Activated CD8-positive, alpha-beta T cell treated with anti-CD3 and anti-CD28 coated beads for 36 hours (primary cell): ENCODE measurements at regions not wholly inside any gene's neighbourhood (a gene's known extent, or its start where the extent isn't known, plus 50 kb on each side); places are given as distances from the start of the nearest gene placed in this dataset.

Source experiments
- ATAC-seq: fragments of 200-7000 bp; cut with Tn5 transposase; one replicate; pipeline ENCODE4 v1.10.0; 2021; ENCODE audit warnings: mild to moderate bottlenecking, moderate library complexity
- CTCF ChIA-PET: fragments of 350-600 bp; sonication (Branson Sonifier 250); formaldehyde crosslinking; loops from one replicate; lab custom pipeline; 2021; ENCODE audit warnings: antibody characterized with exemption; lab: Charles Lee
- POLR2A ChIA-PET: fragments of 350-600 bp; sonication (Branson Sonifier 250); formaldehyde crosslinking; loops from one replicate; lab custom pipeline; 2021; ENCODE audit warnings: antibody characterized with exemption; lab: Charles Lee
- DNase-seq: peaks from one replicate; pipeline ENCODE4 v3.0.0-alpha.2; 2020
- H3K27ac Mint-ChIP-seq: one replicate; pipeline ENCODE4 v1.8.0; 2021; ENCODE audit warnings: mild to moderate bottlenecking, mixed read lengths
- H3K27me3 Mint-ChIP-seq: one replicate; pipeline ENCODE4 v1.8.0; 2021; ENCODE audit warnings: mixed read lengths
- H3K36me3 Mint-ChIP-seq: one replicate; pipeline ENCODE4 v1.8.0; 2021; ENCODE audit warnings: low read depth, mixed read lengths
- H3K4me1 Mint-ChIP-seq: one replicate; pipeline ENCODE4 v1.8.0; 2021; ENCODE audit warnings: low read depth, mixed read lengths
- H3K4me3 Mint-ChIP-seq: one replicate; pipeline ENCODE4 v1.8.0; 2021; ENCODE audit warnings: mild to moderate bottlenecking, moderate library complexity, mixed read lengths
- H3K9me3 Mint-ChIP-seq: one replicate; pipeline ENCODE4 v1.8.0; 2021; ENCODE audit warnings: mixed read lengths
- intact Hi-C: fragments of 100-400 bp; cut with micrococcal nuclease; formaldehyde crosslinking; loops from one replicate; pipeline ENCODE4 v1.10.0; 2022
- TF ChIP-seq, protein P1 (sequence below): fragments of 200-600 bp; IDR thresholded peaks from one replicate; pipeline ENCODE4 v1.8.0; 2022; ENCODE audit warnings: antibody characterized with exemption, mild to moderate bottlenecking

DNA sequence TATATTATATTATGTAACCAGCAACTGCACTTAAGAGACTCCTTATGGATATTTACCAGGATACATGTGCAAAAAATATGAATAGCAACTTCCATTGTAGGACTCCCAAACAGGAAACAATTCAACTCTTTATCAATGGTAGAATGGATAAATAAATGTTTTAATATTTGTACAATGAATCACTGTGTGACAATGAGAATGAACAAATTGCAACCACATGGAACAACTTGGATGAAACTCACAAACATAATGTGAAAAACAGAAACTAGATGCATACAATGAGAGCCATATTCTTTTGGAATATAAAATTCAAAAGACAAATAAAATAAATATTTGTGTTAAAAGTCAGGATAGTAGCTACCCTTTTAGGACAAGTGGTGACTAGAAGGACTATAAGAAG is 1015.7 kb downstream of the TECRL start:
- ATAC-seq, result no peak
- intact Hi-C loops, result no loop called here
- Mint-ChIP-seq H3K4me3 (no peak overlapping the region), H3K27me3 (no peaks in the 10 kb centered on the region), H3K27ac (no peak overlapping the region), H3K9me3 (peaks cover 6% of the 10 kb centered on the region), H3K36me3 (no peaks in the 10 kb centered on the region), H3K4me1 (no peaks in the 10 kb centered on the region)
- CTCF ChIA-PET, result no interaction called here
- DNase-seq, result no peak
- TF ChIP-seq, protein P1, sequence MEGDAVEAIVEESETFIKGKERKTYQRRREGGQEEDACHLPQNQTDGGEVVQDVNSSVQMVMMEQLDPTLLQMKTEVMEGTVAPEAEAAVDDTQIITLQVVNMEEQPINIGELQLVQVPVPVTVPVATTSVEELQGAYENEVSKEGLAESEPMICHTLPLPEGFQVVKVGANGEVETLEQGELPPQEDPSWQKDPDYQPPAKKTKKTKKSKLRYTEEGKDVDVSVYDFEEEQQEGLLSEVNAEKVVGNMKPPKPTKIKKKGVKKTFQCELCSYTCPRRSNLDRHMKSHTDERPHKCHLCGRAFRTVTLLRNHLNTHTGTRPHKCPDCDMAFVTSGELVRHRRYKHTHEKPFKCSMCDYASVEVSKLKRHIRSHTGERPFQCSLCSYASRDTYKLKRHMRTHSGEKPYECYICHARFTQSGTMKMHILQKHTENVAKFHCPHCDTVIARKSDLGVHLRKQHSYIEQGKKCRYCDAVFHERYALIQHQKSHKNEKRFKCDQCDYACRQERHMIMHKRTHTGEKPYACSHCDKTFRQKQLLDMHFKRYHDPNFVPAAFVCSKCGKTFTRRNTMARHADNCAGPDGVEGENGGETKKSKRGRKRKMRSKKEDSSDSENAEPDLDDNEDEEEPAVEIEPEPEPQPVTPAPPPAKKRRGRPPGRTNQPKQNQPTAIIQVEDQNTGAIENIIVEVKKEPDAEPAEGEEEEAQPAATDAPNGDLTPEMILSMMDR, result no peak
- POLR2A ChIA-PET, result no interaction called here

DNA sequence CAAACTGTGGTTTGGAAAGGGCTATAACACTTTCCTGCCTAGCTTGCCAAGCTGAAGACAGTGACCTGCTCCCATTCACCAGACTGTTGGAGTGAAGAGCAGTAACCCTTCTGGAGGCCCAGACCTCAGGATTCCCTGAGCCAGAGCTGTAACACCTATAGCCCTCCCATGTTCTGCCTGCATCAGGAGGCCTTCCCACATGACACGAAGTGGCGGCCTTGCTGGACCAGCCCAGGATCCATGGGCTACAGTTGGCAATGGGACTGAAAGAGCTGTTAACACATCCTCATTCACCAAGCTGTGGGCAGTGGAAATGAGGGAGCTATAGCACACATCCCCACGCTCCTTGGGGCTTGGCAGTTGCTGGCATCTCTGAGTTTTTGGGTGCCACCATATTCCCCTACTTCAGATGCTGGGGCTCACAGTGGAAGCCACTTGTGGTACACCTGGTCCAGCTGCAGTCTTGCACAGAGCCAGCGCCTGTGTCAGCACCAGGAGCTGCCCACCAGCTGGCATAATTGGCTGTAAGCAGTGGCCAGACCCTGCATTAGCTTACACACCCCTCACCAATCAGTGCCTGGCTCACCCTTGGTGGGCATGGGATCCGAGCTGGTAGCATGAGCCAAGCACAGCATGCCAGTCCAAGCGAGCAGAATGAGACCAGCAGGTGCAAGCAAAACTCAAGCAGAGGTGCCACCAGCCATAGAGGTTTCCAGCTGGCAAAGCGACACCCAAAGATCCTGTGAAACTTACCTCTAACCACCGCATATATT is 1029.3 kb downstream of the TECRL start:
- H3K27me3 Mint-ChIP-seq, result no peaks in the 10 kb centered on the region
- ATAC-seq, result no peak
- DNase-seq, result no peak
- H3K27ac Mint-ChIP-seq, result no peak overlapping the region
- ChIA-PET POLR2A (no interaction called here), CTCF (no interaction called here)
- TF ChIP-seq, protein P1, result no peak
- no peaks in the 10 kb centered on the region for H3K36me3 Mint-ChIP-seq
- peaks cover 12% of the 10 kb centered on the region for H3K9me3 Mint-ChIP-seq
- no peaks in the 10 kb centered on the region for H3K4me1 Mint-ChIP-seq
- intact Hi-C loops, result no loop called here
- no peak overlapping the region for H3K4me3 Mint-ChIP-seq

DNA sequence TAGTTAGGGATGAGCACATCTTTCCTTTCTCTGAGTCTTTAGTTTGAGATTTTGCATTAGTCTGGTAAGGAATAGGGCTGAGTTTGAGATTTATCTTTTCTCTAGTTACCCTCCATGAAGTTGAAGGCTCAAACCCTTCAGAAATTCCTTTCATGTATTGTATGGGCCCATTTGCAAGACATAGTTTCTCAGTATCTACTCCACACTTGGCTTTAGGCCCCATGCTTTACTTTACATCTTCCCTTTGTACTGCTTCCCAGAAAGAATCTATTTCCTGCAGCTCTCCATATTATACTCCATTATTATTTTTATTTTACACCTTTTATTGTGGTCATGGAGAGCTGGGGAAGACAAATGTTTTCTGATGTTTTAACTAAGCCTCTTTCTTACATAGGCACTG is 1038.2 kb downstream of the TECRL start:
- peaks cover 10% of the 10 kb centered on the region for H3K9me3 Mint-ChIP-seq
- H3K36me3 Mint-ChIP-seq, result no peaks in the 10 kb centered on the region
- no peak for ATAC-seq
- intact Hi-C loops, result no loop called here
- no peaks in the 10 kb centered on the region for H3K27me3 Mint-ChIP-seq
- no peak overlapping the region for H3K27ac Mint-ChIP-seq
- DNase-seq, result no peak
- ChIA-PET POLR2A (no interaction called here), CTCF (no interaction called here)
- TF ChIP-seq, protein P1, result no peak
- no peaks in the 10 kb centered on the region for H3K4me1 Mint-ChIP-seq
- H3K4me3 Mint-ChIP-seq, result no peak overlapping the region

DNA sequence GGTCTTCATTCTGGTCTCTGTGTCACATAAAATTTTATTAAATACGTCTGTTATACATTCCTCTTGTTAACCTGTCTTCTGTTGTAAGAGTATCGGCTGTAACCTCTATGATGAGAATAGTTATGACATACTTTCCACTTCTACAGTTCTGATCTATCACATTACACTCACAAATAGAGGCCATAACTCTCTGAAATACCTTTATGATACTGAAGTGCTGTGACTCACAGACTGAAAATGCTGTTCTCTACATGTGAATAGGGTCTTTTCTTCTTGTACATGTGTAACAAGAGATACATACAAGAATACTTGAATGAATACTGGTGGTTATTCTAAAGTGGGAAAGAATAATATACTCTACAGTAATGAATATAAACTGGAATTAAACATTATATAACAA is 1047.6 kb downstream of the TECRL start:
- H3K4me1 Mint-ChIP-seq, result no peaks in the 10 kb centered on the region
- POLR2A ChIA-PET, result no interaction called here
- no peaks in the 10 kb centered on the region for H3K27me3 Mint-ChIP-seq
- CTCF ChIA-PET, result no interaction called here
- H3K36me3 Mint-ChIP-seq, result no peaks in the 10 kb centered on the region
- DNase-seq (no peak), ATAC-seq (no peak)
- intact Hi-C loops, result no loop called here
- H3K9me3 Mint-ChIP-seq, result peaks cover 3% of the 10 kb centered on the region
- TF ChIP-seq, protein P1, result no peak
- no peak overlapping the region for H3K4me3 Mint-ChIP-seq
- no peak overlapping the region for H3K27ac Mint-ChIP-seq

DNA sequence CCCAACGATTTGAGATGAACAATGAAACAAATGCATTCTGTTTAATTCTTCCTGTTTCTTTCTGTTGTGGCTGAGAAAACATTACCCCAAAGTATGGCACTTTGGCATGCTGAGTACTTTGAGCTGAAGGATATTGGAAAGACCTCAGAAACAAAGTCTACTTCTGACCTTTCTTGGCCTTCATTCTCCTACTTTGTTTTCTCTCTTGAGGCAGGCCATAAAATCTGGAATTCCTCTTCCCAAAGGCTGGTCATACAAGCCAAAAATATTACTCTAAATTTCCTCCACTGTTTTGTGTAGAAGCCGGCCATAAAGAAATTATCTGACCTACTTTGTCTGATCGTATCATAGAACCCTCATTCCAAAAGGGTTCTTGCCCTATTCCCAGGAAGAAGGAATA is 1048.2 kb downstream of the TECRL start:
- intact Hi-C loops, result no loop called here
- Mint-ChIP-seq H3K4me1 (no peaks in the 10 kb centered on the region), H3K27me3 (no peaks in the 10 kb centered on the region), H3K4me3 (no peak overlapping the region), H3K36me3 (no peaks in the 10 kb centered on the region), H3K27ac (no peak overlapping the region), H3K9me3 (peaks cover 1% of the 10 kb centered on the region)
- CTCF ChIA-PET, result no interaction called here
- no peak for DNase-seq
- POLR2A ChIA-PET, result no interaction called here
- TF ChIP-seq, protein P1, result no peak
- no peak for ATAC-seq
